RWPE1 (cell line): ENCODE measurements at regions not wholly inside any gene's neighbourhood (a gene's known extent, or its start where the extent isn't known, plus 50 kb on each side); places are given as distances from the start of the nearest gene placed in this dataset.

Experiments
- CTCF ChIA-PET: fragments of 350-600 bp; sonication (Branson Sonifier 250); formaldehyde crosslinking; extraction: SDS; loops from one replicate; lab custom pipeline; 2021; lab: Yijun Ruan, JAX
- POLR2A ChIA-PET: fragments of 400-600 bp; formaldehyde crosslinking; extraction: SDS; loops from one replicate; lab custom pipeline; 2020; ENCODE audit warnings: antibody characterized with exemption; ENCODE audit not compliant: low non-redundant PET; lab: Yijun Ruan, JAX
- DNase-seq: peaks from one replicate; pipeline ENCODE4 v3.0.0; 2012; ENCODE audit warnings: low spot score
- H3K27ac ChIP-seq: fragments of 450-650 bp; 2 replicates; pipeline ENCODE4 v1.5.1; 2017
- TF ChIP-seq, protein P1 (sequence below): fragments of 450-650 bp; conservative IDR thresholded peaks from 2 replicates; pipeline ENCODE4 v1.5.1; 2017; ENCODE audit warnings: low read depth, mild to moderate bottlenecking

DNA sequence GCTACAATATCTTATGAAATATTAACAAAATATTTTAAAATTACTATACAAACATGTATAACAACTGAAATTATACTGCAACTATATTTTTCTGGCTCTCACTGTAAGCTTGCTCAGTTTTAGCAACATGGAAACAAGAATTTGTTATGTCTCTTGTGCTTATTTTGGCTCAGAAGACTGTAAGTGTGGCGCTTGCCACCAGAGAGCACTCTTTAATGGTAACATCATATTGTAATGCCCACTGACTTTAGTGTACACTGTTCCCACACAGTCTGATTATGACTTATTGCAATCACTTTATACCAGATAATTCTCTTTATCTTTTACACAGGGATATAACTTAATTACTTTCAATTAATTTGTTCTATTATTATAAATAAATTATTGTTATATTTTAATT lies 1500.6 kb upstream of the TMEFF2 start:
- TF ChIP-seq, protein P1, sequence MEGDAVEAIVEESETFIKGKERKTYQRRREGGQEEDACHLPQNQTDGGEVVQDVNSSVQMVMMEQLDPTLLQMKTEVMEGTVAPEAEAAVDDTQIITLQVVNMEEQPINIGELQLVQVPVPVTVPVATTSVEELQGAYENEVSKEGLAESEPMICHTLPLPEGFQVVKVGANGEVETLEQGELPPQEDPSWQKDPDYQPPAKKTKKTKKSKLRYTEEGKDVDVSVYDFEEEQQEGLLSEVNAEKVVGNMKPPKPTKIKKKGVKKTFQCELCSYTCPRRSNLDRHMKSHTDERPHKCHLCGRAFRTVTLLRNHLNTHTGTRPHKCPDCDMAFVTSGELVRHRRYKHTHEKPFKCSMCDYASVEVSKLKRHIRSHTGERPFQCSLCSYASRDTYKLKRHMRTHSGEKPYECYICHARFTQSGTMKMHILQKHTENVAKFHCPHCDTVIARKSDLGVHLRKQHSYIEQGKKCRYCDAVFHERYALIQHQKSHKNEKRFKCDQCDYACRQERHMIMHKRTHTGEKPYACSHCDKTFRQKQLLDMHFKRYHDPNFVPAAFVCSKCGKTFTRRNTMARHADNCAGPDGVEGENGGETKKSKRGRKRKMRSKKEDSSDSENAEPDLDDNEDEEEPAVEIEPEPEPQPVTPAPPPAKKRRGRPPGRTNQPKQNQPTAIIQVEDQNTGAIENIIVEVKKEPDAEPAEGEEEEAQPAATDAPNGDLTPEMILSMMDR = peak; percentile 26; the same call in 1 of the 2 replicates
- no peak overlapping the region for H3K27ac ChIP-seq
- POLR2A ChIA-PET = no interaction called here
- DNase-seq = peak; percentile 8
- CTCF ChIA-PET = interaction anchor here (0.6 to 0.9 kb wide), 5 partner anchors 10 to 268 kb away, joined by 3 to 4 read pairs (median 3); no protein-coding TSS in a partner anchor

GRCh38 chr2:193693758-193694157 lies 1499.0 kb upstream of the TMEFF2 start:
- no peak overlapping the region for H3K27ac ChIP-seq
- DNase-seq = no peak
- ChIA-PET CTCF (no interaction called here), POLR2A (no interaction called here)
- TF ChIP-seq, protein P1 = no peak

GRCh38 chr2:193690572-193690971 lies 1495.8 kb upstream of the TMEFF2 start:
- TF ChIP-seq, protein P1 = no peak
- no peak overlapping the region for H3K27ac ChIP-seq
- POLR2A ChIA-PET = no interaction called here
- no peak for DNase-seq
- CTCF ChIA-PET = no interaction called here

DNA sequence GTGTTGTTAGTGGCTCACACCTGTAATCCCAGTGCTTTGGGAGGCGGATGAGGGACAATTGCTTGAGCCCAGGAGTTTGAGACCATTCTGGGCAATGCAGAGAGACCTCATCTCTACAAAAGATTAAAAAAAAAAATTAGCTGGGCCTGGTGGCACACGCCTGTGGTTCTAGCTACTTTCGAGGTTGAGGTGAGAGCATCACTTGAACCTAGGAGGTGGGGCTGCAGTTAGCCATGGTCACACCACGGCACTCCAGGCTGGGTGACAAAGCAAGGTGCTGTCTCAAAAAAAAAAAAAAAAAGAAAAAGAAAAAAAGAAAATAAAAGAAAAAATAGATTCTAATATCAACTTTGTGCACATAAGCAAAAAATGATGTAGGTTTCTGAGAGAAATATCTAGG lies 1492.5 kb upstream of the TMEFF2 start:
- no peak overlapping the region for H3K27ac ChIP-seq
- no peak for DNase-seq
- TF ChIP-seq, protein P1 = no peak
- POLR2A ChIA-PET = no interaction called here
- CTCF ChIA-PET = no interaction called here

GRCh38 chr2:193679847-193680246 lies 1485.1 kb upstream of the TMEFF2 start:
- ChIA-PET POLR2A (no interaction called here), CTCF (interaction anchor here (0.6 to 0.7 kb wide), 5 partner anchors 14 to 545 kb away, joined by 3 to 4 read pairs (median 3); no protein-coding TSS in a partner anchor)
- TF ChIP-seq, protein P1 = no peak
- no peak overlapping the region for H3K27ac ChIP-seq
- no peak for DNase-seq

- no peak for DNase-seq
- TF ChIP-seq, protein P1 = no peak
- ChIA-PET CTCF (no interaction called here), POLR2A (no interaction called here)
- no peak overlapping the region for H3K27ac ChIP-seq
Observed at GRCh38 chr2:193670478-193670877, 1475.7 kb upstream of the TMEFF2 start.
